Neuronal stem cell (in vitro differentiated cells): ENCODE measurements at regions not wholly inside any gene's neighbourhood (a gene's known extent, or its start where the extent isn't known, plus 50 kb on each side); places are given as distances from the start of the nearest gene placed in this dataset.

ENCODE experiments used
- DNase-seq: peaks from one replicate; pipeline ENCODE4 v3.0.0-alpha.2; 2013; ENCODE audit warnings: low spot score
- H2AFZ ChIP-seq: one replicate; pipeline ENCODE4 v1.6.1; 2013; ENCODE audit warnings: mild to moderate bottlenecking, low read length, inconsistent platforms
- H2AK5ac ChIP-seq: 2 replicates; pipeline ENCODE4 v1.6.1; 2013; ENCODE audit warnings: low read depth, mild to moderate bottlenecking, inconsistent platforms, low read length, moderate library complexity, mixed read lengths
- H2BK120ac ChIP-seq: 2 replicates; pipeline ENCODE4 v1.6.1; 2013; ENCODE audit warnings: low read depth, mild to moderate bottlenecking, inconsistent platforms, low read length, moderate library complexity, mixed read lengths
- H2BK12ac ChIP-seq: one replicate; pipeline ENCODE4 v1.6.1; 2013; ENCODE audit warnings: low read length, inconsistent platforms
- H2BK15ac ChIP-seq: 2 replicates; pipeline ENCODE4 v1.6.1; 2013; ENCODE audit warnings: mild to moderate bottlenecking, low read length, inconsistent platforms, mixed read lengths
- H2BK5ac ChIP-seq: one replicate; pipeline ENCODE4 v1.6.1; 2013; ENCODE audit warnings: inconsistent platforms, mild to moderate bottlenecking, low read length, moderate library complexity
- H3K14ac ChIP-seq: one replicate; pipeline ENCODE4 v1.6.1; 2013; ENCODE audit warnings: low read length, inconsistent platforms
- H3K18ac ChIP-seq: 2 replicates; pipeline ENCODE4 v1.6.1; 2013; ENCODE audit warnings: low read length, inconsistent platforms
- H3K23ac ChIP-seq: 2 replicates; pipeline ENCODE4 v1.6.1; 2013; ENCODE audit warnings: low read depth, mild to moderate bottlenecking, mixed read lengths, low read length, inconsistent platforms; ENCODE audit not compliant: poor library complexity
- H3K27ac ChIP-seq: replicated peaks from 3 replicates; pipeline ENCODE4 v1.5.1; 2013; ENCODE audit warnings: low read length, inconsistent platforms
- H3K27me3 ChIP-seq, 3 experiments: 2 replicates each; pipeline ENCODE4 v1.6.1; 2013; ENCODE audit warnings: low read length in 3 of 3, mild to moderate bottlenecking in 2 of 3, inconsistent platforms in 1 of 3, low read depth in 1 of 3, mixed read lengths in 1 of 3, moderate library complexity in 1 of 3; ENCODE audit not compliant: control insufficient read depth in 3 of 3, insufficient read depth in 3 of 3
- H3K36me3 ChIP-seq, 2 donors: replicated peaks in 1 of 2; 2 replicates each; pipeline ENCODE4 v1.6.1; 2013; ENCODE audit warnings: low read length in 2 of 2; ENCODE audit not compliant: control insufficient read depth in 2 of 2, insufficient read depth in 2 of 2
- H3K4ac ChIP-seq: 2 replicates; pipeline ENCODE4 v1.6.1; 2013; ENCODE audit warnings: inconsistent platforms, mild to moderate bottlenecking, low read length, moderate library complexity
- H3K4me1 ChIP-seq, 2 donors: 1 replicate in 1 of 2; 2 replicates in 1 of 2; pipeline ENCODE4 v1.6.1; 2013; ENCODE audit warnings: low read length in 2 of 2, low read depth in 1 of 2; ENCODE audit not compliant: control insufficient read depth in 2 of 2, insufficient read depth in 1 of 2
- H3K4me2 ChIP-seq: one replicate; pipeline ENCODE4 v1.6.1; 2013; ENCODE audit warnings: mild to moderate bottlenecking, low read length, inconsistent platforms; ENCODE audit not compliant: insufficient read depth, poor library complexity, severe bottlenecking
- H3K4me3 ChIP-seq, 2 donors: 2 replicates each; pipeline ENCODE4 v1.5.1; 2013; ENCODE audit warnings: low read length in 2 of 2, mild to moderate bottlenecking in 2 of 2, inconsistent platforms in 1 of 2, moderate library complexity in 1 of 2
- H3K79me1 ChIP-seq: one replicate; pipeline ENCODE4 v1.6.1; 2013; ENCODE audit warnings: low read depth, mild to moderate bottlenecking, inconsistent platforms, low read length, moderate library complexity
- H3K9ac ChIP-seq: one replicate; pipeline ENCODE4 v1.6.1; 2013; ENCODE audit warnings: mild to moderate bottlenecking, low read depth, low read length, inconsistent platforms; ENCODE audit not compliant: poor library complexity
- H3K9me3 ChIP-seq, 2 donors: replicated peaks in 1 of 2; 2 replicates each; pipeline versions ENCODE3 to v1.6.1; 2013; ENCODE audit warnings: low read length in 2 of 2, mild to moderate bottlenecking in 2 of 2, inconsistent platforms in 1 of 2, low read depth in 1 of 2, mixed read lengths in 1 of 2, moderate library complexity in 1 of 2; ENCODE audit not compliant: control insufficient read depth in 2 of 2, insufficient read depth in 1 of 2
- H4K8ac ChIP-seq: one replicate; pipeline ENCODE4 v1.6.1; 2013; ENCODE audit warnings: low read depth, mild to moderate bottlenecking, inconsistent platforms, low read length, moderate library complexity
- H4K91ac ChIP-seq: one replicate; pipeline ENCODE4 v1.6.1; 2013; ENCODE audit warnings: low read length, low read depth, mild to moderate bottlenecking, inconsistent platforms; ENCODE audit not compliant: poor library complexity
- WGBS, 2 donors: extraction: QIAGEN DNeasy Blood & Tissue Kit; methylation state at CpG; one replicate each; pipeline ENCODE4 v1.1.7; 2013; ENCODE audit warnings: missing lambda C conversion rate in 2 of 2, mixed read lengths in 1 of 2; ENCODE audit not compliant: insufficient read length in 2 of 2, insufficient replicate concordance in 1 of 2; ENCODE audit errors: extremely low coverage in 2 of 2; 5-methylcytosine and 5-hydroxymethylcytosine counted together

GRCh38 chr3:148083526-148084182 is 614.0 kb upstream of the AGTR1 start:
- H3K14ac ChIP-seq, result no peak overlapping the region
- H2BK12ac ChIP-seq, result peak overlapping the region; percentile 30
- H3K27ac ChIP-seq, result peak overlapping the region; percentile 28
- H3K18ac ChIP-seq, result no peak overlapping the region
- H3K79me1 ChIP-seq, result no peaks in the 10 kb centered on the region
- H3K4ac ChIP-seq, result no peak overlapping the region
- H3K4me2 ChIP-seq, result no peak overlapping the region
- DNase-seq, result no peak
- H2BK5ac ChIP-seq, result no peak overlapping the region
- H4K8ac ChIP-seq, result no peak overlapping the region
- no peak overlapping the region for H4K91ac ChIP-seq
- no peaks in the 10 kb centered on the region for H3K9me3 ChIP-seq
- WGBS, 2 donors, result no CpG with 5 or more reads among the region's 8 CpGs
- no peak overlapping the region for H2AK5ac ChIP-seq
- H3K27me3 ChIP-seq, result no peaks in the 10 kb centered on the region
- no peak overlapping the region for H2BK15ac ChIP-seq
- H3K9ac ChIP-seq, result no peak overlapping the region
- no peak overlapping the region for H2BK120ac ChIP-seq
- no peaks in the 10 kb centered on the region for H3K36me3 ChIP-seq
- H2AFZ ChIP-seq, result peak overlapping the region; percentile 5
- H3K23ac ChIP-seq, result no peak overlapping the region
- no peak overlapping the region for H3K4me3 ChIP-seq
- peaks cover 9 to 27% of the 10 kb centered on the region in 2 donors for H3K4me1 ChIP-seq

GRCh38 chr3:148084931-148085330 is 612.8 kb upstream of the AGTR1 start:
- no peak overlapping the region for H2BK120ac ChIP-seq
- DNase-seq, result no peak
- no peaks in the 10 kb centered on the region for H3K79me1 ChIP-seq
- peak overlapping the region; percentile 39 for H2AFZ ChIP-seq
- H4K8ac ChIP-seq, result no peak overlapping the region
- no peaks in the 10 kb centered on the region for H3K36me3 ChIP-seq
- H2AK5ac ChIP-seq, result no peak overlapping the region
- H3K27ac ChIP-seq, result no peak overlapping the region
- no peak overlapping the region for H3K9ac ChIP-seq
- WGBS, 2 donors, result no CpG with 5 or more reads among the region's 4 CpGs
- no peak overlapping the region for H3K23ac ChIP-seq
- H2BK5ac ChIP-seq, result no peak overlapping the region
- H3K14ac ChIP-seq, result no peak overlapping the region
- H3K9me3 ChIP-seq, result no peaks in the 10 kb centered on the region
- H4K91ac ChIP-seq, result no peak overlapping the region
- H3K18ac ChIP-seq, result no peak overlapping the region
- no peaks in the 10 kb centered on the region for H3K27me3 ChIP-seq
- H2BK15ac ChIP-seq, result no peak overlapping the region
- no peak overlapping the region for H2BK12ac ChIP-seq
- H3K4ac ChIP-seq, result no peak overlapping the region
- H3K4me1 ChIP-seq, result peaks cover 9 to 27% of the 10 kb centered on the region in 2 donors
- no peak overlapping the region for H3K4me2 ChIP-seq
- H3K4me3 ChIP-seq, result no peak overlapping the region

- Histone ChIP-seq H2BK15ac (no peak overlapping the region), H2BK5ac (no peak overlapping the region), H3K23ac (no peak overlapping the region), H3K18ac (no peak overlapping the region), H2AFZ (no peak overlapping the region), H3K27ac (no peak overlapping the region), H2AK5ac (no peak overlapping the region), H3K4me3 (no peak overlapping the region), H3K4ac (no peak overlapping the region), H2BK120ac (no peak overlapping the region), H2BK12ac (no peak overlapping the region), H3K4me2 (no peak overlapping the region), H3K4me1 (peaks cover 9 to 22% of the 10 kb centered on the region in 2 donors), H3K36me3 (no peaks in the 10 kb centered on the region), H3K27me3 (no peaks in the 10 kb centered on the region), H4K91ac (no peak overlapping the region), H3K9me3 (peaks cover 0 to 1% of the 10 kb centered on the region in 2 donors), H3K79me1 (no peaks in the 10 kb centered on the region), H3K14ac (no peak overlapping the region), H3K9ac (no peak overlapping the region), H4K8ac (no peak overlapping the region)
- WGBS, 2 donors, result no CpG with 5 or more reads among the region's 6 CpGs
- no peak for DNase-seq
Measured at GRCh38 chr3:148087601-148088371, 609.9 kb upstream of the AGTR1 start.

GRCh38 chr3:148089171-148089570 is 608.5 kb upstream of the AGTR1 start:
- no peak for DNase-seq

More at GRCh38 chr3:148089171-148089570, 608.5 kb upstream of the AGTR1 start:
- Histone ChIP-seq H2BK12ac (no peak overlapping the region), H3K18ac (no peak overlapping the region), H3K14ac (no peak overlapping the region), H3K9ac (no peak overlapping the region), H3K27me3 (no peaks in the 10 kb centered on the region), H3K4me3 (no peak overlapping the region), H2BK5ac (no peak overlapping the region), H3K4me1 (peaks cover 3 to 9% of the 10 kb centered on the region in 2 donors), H4K8ac (no peak overlapping the region), H2BK15ac (no peak overlapping the region), H3K27ac (no peak overlapping the region), H3K4me2 (no peak overlapping the region), H3K79me1 (no peaks in the 10 kb centered on the region), H3K9me3 (peaks cover 0 to 1% of the 10 kb centered on the region in 2 donors), H2BK120ac (no peak overlapping the region), H3K36me3 (no peaks in the 10 kb centered on the region), H3K4ac (no peak overlapping the region), H4K91ac (no peak overlapping the region), H2AK5ac (no peak overlapping the region), H3K23ac (no peak overlapping the region), H2AFZ (no peak overlapping the region)
